ENCODE measurements at regions not wholly inside any gene's neighbourhood (a gene's known extent, or its start where the extent isn't known, plus 50 kb on each side); places are given as distances from the start of the nearest gene placed in this dataset.

- no peak for FAIRE-seq
These were observed 228.8 kb downstream of the SNX10 start for GRCh38 chr7:26520483-26520882.

- no peak for FAIRE-seq
These were observed 231.0 kb downstream of the SNX10 start for GRCh38 chr7:26522633-26523032.

- no peak for FAIRE-seq
These were observed 234.0 kb downstream of the SNX10 start for GRCh38 chr7:26525398-26526264.

GRCh38 chr7:26526265-26526587 lies 234.6 kb downstream of the SNX10 start:
- FAIRE-seq = no peak

- no peak for FAIRE-seq
These were observed 240.3 kb downstream of the SNX10 start for GRCh38 chr7:26531926-26532325.

- FAIRE-seq = no peak
These were observed 240.8 kb downstream of the SNX10 start for GRCh38 chr7:26532471-26532870.

- no peak for FAIRE-seq
These were observed 241.6 kb downstream of the SNX10 start for GRCh38 chr7:26533217-26533616.

- FAIRE-seq = no peak
These were observed 243.2 kb downstream of the SNX10 start for GRCh38 chr7:26534649-26535482.

GRCh38 chr7:26535483-26536007 lies 243.9 kb downstream of the SNX10 start:
- no peak for FAIRE-seq

GRCh38 chr7:26538216-26538615 lies 246.6 kb downstream of the SNX10 start:
- no peak for FAIRE-seq

GRCh38 chr7:26538689-26539088 lies 247.0 kb downstream of the SNX10 start:
- FAIRE-seq = no peak

GRCh38 chr7:26543340-26543739 lies 251.7 kb downstream of the SNX10 start:
- FAIRE-seq = no peak

- FAIRE-seq = no peak
These were observed 252.3 kb downstream of the SNX10 start for GRCh38 chr7:26543951-26544350.

- FAIRE-seq = no peak
These were observed 254.9 kb downstream of the SNX10 start for GRCh38 chr7:26546508-26547053.

- FAIRE-seq = no peak
These were observed 255.5 kb downstream of the SNX10 start for GRCh38 chr7:26547156-26547555.

GRCh38 chr7:26549281-26549944 lies 257.8 kb downstream of the SNX10 start:
- no peak for FAIRE-seq

GRCh38 chr7:26550492-26550891 lies 258.8 kb downstream of the SNX10 start:
- no peak for FAIRE-seq

GRCh38 chr7:26551740-26552139 lies 260.1 kb downstream of the SNX10 start:
- no peak for FAIRE-seq

- no peak for FAIRE-seq
These were observed 261.5 kb downstream of the SNX10 start for GRCh38 chr7:26553128-26553527.

- no peak for FAIRE-seq
These were observed 261.9 kb downstream of the SNX10 start for GRCh38 chr7:26553582-26553981.

- FAIRE-seq = no peak
These were observed 263.3 kb downstream of the SNX10 start for GRCh38 chr7:26554952-26555351.

GRCh38 chr7:26556061-26556881 lies 264.6 kb downstream of the SNX10 start:
- no peak for FAIRE-seq
